ENCODE measurements at regions not wholly inside any gene's neighbourhood (a gene's known extent, or its start where the extent isn't known, plus 50 kb on each side); places are given as distances from the start of the nearest gene placed in this dataset.

DNA sequence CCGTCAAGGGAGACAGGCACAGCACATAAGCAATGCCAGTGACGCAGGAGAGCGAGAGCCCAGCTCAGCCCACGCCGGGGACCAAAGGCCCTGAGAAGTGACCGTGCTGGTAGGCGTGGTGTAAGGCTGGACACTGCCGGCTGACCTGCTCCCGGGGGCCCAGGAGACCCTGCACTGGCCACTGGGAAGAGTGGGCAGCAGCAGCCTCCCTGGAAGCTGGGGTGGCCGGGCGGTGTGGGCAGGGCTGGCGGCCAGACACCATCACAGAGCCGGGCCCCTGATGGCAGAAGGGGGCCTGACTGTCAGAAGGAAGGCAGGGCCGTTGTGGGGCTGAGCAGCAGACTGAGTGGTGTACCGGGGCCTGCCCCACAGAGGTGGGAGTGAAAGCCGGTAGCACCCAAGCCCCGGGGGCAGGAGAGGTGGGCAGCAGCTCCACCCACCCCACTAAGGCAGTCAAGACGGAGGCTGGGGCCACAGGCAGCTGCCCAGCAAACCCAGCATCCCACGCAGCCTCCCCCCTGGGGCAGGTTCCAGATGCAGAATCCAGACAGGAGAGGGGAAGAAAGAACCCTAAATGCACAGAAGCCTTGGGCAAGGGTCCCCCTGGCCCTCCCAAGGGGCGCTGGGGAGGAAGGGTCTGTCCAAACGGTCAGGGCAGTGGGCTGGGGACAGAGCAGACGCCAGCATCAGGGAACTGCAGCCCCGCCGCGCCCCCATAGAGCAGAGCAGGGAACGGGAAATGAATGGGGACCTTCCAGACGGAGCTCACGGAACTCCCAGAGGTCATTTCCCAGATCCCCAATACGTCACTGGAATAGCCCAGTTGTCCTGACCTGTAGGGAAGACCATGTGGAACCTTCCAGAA, 205.2 kb downstream of the BRD1 start:
- Histone ChIP-seq H3K9me3 (ENCODE audit: control insufficient read depth, insufficient read depth, low read length) (no peaks in the 10 kb centered on the region), H3K27ac (ENCODE audit: low read depth, low read length) (no peak overlapping the region), H3K36me3 (ENCODE audit: control insufficient read depth, low read length) (peaks cover 20% of the 10 kb centered on the region; the same call in 1 of the 2 replicates), H4K20me1 (ENCODE audit: control insufficient read depth, insufficient read depth, low read depth, low read length) (no peaks in the 10 kb centered on the region), H3K27me3 (ENCODE audit: control insufficient read depth, low read length) (no peaks in the 10 kb centered on the region), H3F3A (ENCODE audit: control insufficient read depth, insufficient read depth) (no peaks in the 10 kb centered on the region), H3K79me2 (ENCODE audit: control insufficient read depth, low read length) (peaks cover 56% of the 10 kb centered on the region), H3K4me2 (ENCODE audit: low read length) (no peak overlapping the region), H3K4me3 (ENCODE audit: low read length) (no peak overlapping the region), H3K4me1 (ENCODE audit: control insufficient read depth, low read length) (no peaks in the 10 kb centered on the region), H3K9me2 (replicated peaks; ENCODE audit: control insufficient read depth, low read length) (no peaks in the 10 kb centered on the region)
- TF ChIP-seq, protein P1, sequence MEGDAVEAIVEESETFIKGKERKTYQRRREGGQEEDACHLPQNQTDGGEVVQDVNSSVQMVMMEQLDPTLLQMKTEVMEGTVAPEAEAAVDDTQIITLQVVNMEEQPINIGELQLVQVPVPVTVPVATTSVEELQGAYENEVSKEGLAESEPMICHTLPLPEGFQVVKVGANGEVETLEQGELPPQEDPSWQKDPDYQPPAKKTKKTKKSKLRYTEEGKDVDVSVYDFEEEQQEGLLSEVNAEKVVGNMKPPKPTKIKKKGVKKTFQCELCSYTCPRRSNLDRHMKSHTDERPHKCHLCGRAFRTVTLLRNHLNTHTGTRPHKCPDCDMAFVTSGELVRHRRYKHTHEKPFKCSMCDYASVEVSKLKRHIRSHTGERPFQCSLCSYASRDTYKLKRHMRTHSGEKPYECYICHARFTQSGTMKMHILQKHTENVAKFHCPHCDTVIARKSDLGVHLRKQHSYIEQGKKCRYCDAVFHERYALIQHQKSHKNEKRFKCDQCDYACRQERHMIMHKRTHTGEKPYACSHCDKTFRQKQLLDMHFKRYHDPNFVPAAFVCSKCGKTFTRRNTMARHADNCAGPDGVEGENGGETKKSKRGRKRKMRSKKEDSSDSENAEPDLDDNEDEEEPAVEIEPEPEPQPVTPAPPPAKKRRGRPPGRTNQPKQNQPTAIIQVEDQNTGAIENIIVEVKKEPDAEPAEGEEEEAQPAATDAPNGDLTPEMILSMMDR (IDR thresholded peaks at IDR 0.05; ENCODE audit: low read depth, low read length, poor library complexity, severe bottlenecking), result no peak
- TF ChIP-seq EZH2phosphoT487 (IDR thresholded peaks at IDR 0.05; ENCODE audit: borderline replicate concordance, low read length), result no peak

DNA sequence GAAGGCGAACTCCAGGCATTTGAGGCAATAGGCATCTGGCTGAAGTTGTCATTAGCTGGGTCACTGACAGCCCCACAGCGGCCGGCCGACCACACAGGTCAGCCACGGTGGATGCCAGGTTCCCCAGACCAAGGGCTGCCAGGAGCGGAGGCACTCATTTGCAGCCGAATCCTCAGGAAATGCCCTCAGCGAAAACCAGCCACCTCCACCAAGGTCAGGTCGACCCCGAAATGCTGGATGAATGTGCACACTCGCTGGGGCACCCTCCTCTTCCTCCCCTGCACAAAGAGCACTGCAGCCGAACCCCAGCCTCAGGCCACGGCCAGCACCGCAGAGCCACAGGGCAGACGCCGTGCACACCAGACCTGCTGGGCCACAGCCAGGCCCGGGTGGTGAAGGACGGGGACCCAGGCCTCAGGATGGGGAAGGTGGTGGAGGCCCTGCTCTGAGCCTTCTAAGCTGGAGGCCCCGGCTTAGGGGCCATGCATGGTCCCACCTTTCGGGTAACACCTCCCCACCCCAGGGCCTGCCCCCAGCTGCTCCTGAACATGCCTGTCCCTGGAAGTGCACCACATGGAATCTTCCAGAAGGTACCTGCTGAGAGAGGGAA, 206.0 kb downstream of the BRD1 start:
- no peaks in the 10 kb centered on the region for H3K9me2 ChIP-seq (replicated peaks; ENCODE audit: control insufficient read depth, low read length)
- H3K79me2 ChIP-seq (ENCODE audit: control insufficient read depth, low read length), result peaks cover 48% of the 10 kb centered on the region
- no peak overlapping the region for H3K4me2 ChIP-seq (ENCODE audit: low read length)
- no peak overlapping the region for H3K27ac ChIP-seq (ENCODE audit: low read depth, low read length)
- no peaks in the 10 kb centered on the region for H3K4me1 ChIP-seq (ENCODE audit: control insufficient read depth, low read length)
- H3K36me3 ChIP-seq (ENCODE audit: control insufficient read depth, low read length), result peaks cover 25% of the 10 kb centered on the region; the same call in 1 of the 2 replicates
- no peaks in the 10 kb centered on the region for H4K20me1 ChIP-seq (ENCODE audit: control insufficient read depth, insufficient read depth, low read depth, low read length)
- H3K9me3 ChIP-seq (ENCODE audit: control insufficient read depth, insufficient read depth, low read length), result no peaks in the 10 kb centered on the region
- no peaks in the 10 kb centered on the region for H3F3A ChIP-seq (ENCODE audit: control insufficient read depth, insufficient read depth)
- no peak for TF ChIP-seq EZH2phosphoT487 (IDR thresholded peaks at IDR 0.05; ENCODE audit: borderline replicate concordance, low read length)
- TF ChIP-seq, protein P1 (IDR thresholded peaks at IDR 0.05; ENCODE audit: low read depth, low read length, poor library complexity, severe bottlenecking), result no peak
- no peak overlapping the region for H3K4me3 ChIP-seq (ENCODE audit: low read length)
- H3K27me3 ChIP-seq (ENCODE audit: control insufficient read depth, low read length), result no peaks in the 10 kb centered on the region

- Histone ChIP-seq H3K9me3 (ENCODE audit: control insufficient read depth, insufficient read depth, low read length) (no peaks in the 10 kb centered on the region; the same call in 1 of the 2 replicates), H3F3A (ENCODE audit: control insufficient read depth, insufficient read depth) (no peaks in the 10 kb centered on the region), H3K4me2 (ENCODE audit: low read length) (no peak overlapping the region), H4K20me1 (ENCODE audit: control insufficient read depth, insufficient read depth, low read depth, low read length) (no peaks in the 10 kb centered on the region), H3K4me3 (ENCODE audit: low read length) (no peak overlapping the region), H3K4me1 (ENCODE audit: control insufficient read depth, low read length) (no peaks in the 10 kb centered on the region), H3K36me3 (ENCODE audit: control insufficient read depth, low read length) (peaks cover 31% of the 10 kb centered on the region), H3K27ac (ENCODE audit: low read depth, low read length) (no peak overlapping the region), H3K27me3 (ENCODE audit: control insufficient read depth, low read length) (no peaks in the 10 kb centered on the region), H3K79me2 (ENCODE audit: control insufficient read depth, low read length) (peaks cover 44% of the 10 kb centered on the region), H3K9me2 (replicated peaks; ENCODE audit: control insufficient read depth, low read length) (no peaks in the 10 kb centered on the region)
- TF ChIP-seq EZH2phosphoT487 (IDR thresholded peaks at IDR 0.05; ENCODE audit: borderline replicate concordance, low read length), result no peak
- TF ChIP-seq, protein P1 (IDR thresholded peaks at IDR 0.05; ENCODE audit: low read depth, low read length, poor library complexity, severe bottlenecking), result no peak
These were observed 207.0 kb downstream of the BRD1 start for GRCh38 chr22:49620666-49621065.
